ENCODE measurements at regions not wholly inside any gene's neighbourhood (a gene's known extent, or its start where the extent isn't known, plus 50 kb on each side); places are given as distances from the start of the nearest gene placed in this dataset.
"Not testable (repeated sequence)": the region's sequence is repeated elsewhere in the genome, so short reads cannot be mapped to it uniquely, and the experiment has no call there.

- no peaks in the 10 kb centered on the region for H3K4me1 ChIP-seq (ENCODE audit: insufficient read depth)
- no peak overlapping the region for H3K4me3 ChIP-seq
- H3K36me3 ChIP-seq: no peaks in the 10 kb centered on the region
- TF ChIP-seq CTCF (IDR thresholded peaks at IDR 0.05) (no peak), EP300 (IDR thresholded peaks at IDR 0.05) (no peak), POLR2A (IDR thresholded peaks at IDR 0.05) (no peak)
- intact Hi-C loops (cut with DNase I): no loop called here
- no peaks in the 10 kb centered on the region for H3K9me3 ChIP-seq
- 31 to 40% (median 32%) methylated on average over 2 of the region's 2 CpGs for WGBS, 3 donors
- no peak overlapping the region for H3K27ac ChIP-seq
- no peak for DNase-seq
- H3K27me3 ChIP-seq: no peaks in the 10 kb centered on the region
These were observed 361.3 kb downstream of the NR2F1-AS1 start for GRCh38 chr5:93219641-93220145.

GRCh38 chr5:93213111-93213794 lies 367.8 kb downstream of the NR2F1-AS1 start:
- H3K27ac ChIP-seq; intact Hi-C loops (cut with DNase I): not testable (repeated sequence)
- 87 to 96% (median 94%) methylated on average over 27 to 28 of the region's 28 CpGs for WGBS, 3 donors

DNA sequence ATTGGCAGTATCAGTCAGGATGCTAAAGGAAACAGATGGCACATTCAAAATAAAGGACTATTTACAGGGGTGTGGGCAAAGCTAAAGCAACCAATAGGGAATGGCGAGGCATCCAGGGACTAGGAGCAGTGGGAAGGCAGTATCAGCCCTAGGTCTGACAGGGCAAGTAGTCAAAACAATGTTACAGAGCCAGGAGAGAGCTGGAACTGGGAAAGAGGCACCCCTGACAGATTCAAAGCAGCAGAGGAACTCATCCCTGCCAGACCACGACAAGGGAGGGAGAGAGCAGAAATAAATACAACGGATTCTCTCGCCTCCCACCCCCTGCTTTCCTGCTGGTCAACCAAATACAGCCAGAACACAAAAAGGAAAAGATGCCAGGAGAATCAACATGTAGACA lies 371.5 kb downstream of the NR2F1-AS1 start:
- Histone ChIP-seq H3K36me3 (no peaks in the 10 kb centered on the region), H3K27ac (no peak overlapping the region), H3K27me3 (no peaks in the 10 kb centered on the region), H3K4me3 (no peak overlapping the region), H3K4me1 (ENCODE audit: insufficient read depth) (peaks cover 13% of the 10 kb centered on the region), H3K9me3 (no peaks in the 10 kb centered on the region)
- WGBS, 3 donors: 8 to 18% (median 9%) methylated on average over 4 of the region's 4 CpGs
- peak in 2 of 5 donors; percentile 32 to 35 for DNase-seq
- intact Hi-C loops (cut with DNase I): no loop called here
- TF ChIP-seq CTCF (IDR thresholded peaks at IDR 0.05) (no peak), POLR2A (IDR thresholded peaks at IDR 0.05) (no peak), EP300 (IDR thresholded peaks at IDR 0.05) (no peak)

More at GRCh38 chr5:93213111-93213794, 367.8 kb downstream of the NR2F1-AS1 start:
- peaks cover 11% of the 10 kb centered on the region for H3K4me1 ChIP-seq (ENCODE audit: insufficient read depth)
- not testable (repeated sequence) for H3K9me3 ChIP-seq, DNase-seq, H3K4me3 ChIP-seq, H3K27me3 ChIP-seq, H3K36me3 ChIP-seq

DNA sequence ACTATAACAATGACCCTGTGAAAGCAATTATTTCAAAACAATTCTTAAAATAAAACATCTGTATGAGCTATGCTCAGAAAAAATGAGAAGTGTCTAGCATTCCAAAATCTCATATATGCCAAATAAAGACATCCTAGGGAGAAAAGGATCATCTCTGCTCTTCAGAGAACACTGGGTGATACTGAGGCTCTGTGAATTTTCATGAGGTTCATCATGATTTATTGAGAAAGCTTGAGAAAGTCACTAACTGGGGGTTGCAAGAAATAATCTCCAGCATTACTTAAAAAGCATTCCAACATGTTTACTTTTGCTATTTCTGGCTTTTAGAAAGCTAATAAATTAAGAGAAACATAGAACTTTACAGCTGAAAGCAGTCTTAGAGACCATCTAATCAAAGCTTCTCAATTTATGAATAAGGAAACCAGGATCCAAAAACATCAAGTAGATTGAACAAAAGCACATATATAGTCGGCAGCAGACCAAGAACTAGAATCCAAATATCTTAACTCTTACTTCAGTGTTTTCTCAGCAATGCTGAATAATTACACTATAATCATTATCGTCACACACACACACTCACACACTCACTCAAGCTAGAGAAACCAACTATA lies 372.8 kb downstream of the NR2F1-AS1 start:
- H3K27me3 ChIP-seq: no peaks in the 10 kb centered on the region
- intact Hi-C loops (cut with DNase I): no loop called here

More for the DNA sequence above, 372.8 kb downstream of the NR2F1-AS1 start:
- Histone ChIP-seq H3K4me1 (ENCODE audit: insufficient read depth) (peaks cover 13% of the 10 kb centered on the region), H3K27ac (peak overlapping the region in 1 of 2 donors; percentile 48), H3K4me3 (no peak overlapping the region), H3K36me3 (no peaks in the 10 kb centered on the region), H3K9me3 (no peaks in the 10 kb centered on the region)
- DNase-seq: no peak
- WGBS, 3 donors: 26 to 31% (median 26%) methylated on average over 2 of the region's 2 CpGs
- TF ChIP-seq EP300 (IDR thresholded peaks at IDR 0.05): no peak
- TF ChIP-seq CTCF (IDR thresholded peaks at IDR 0.05): no peak
- no peak for TF ChIP-seq POLR2A (IDR thresholded peaks at IDR 0.05)
